ENCODE measurements at regions not wholly inside any gene's neighbourhood (a gene's known extent, or its start where the extent isn't known, plus 50 kb on each side); places are given as distances from the start of the nearest gene placed in this dataset.
"Not testable (repeated sequence)": the region's sequence is repeated elsewhere in the genome, so short reads cannot be mapped to it uniquely, and the experiment has no call there.

GRCh38 chr1:222470252-222470805 lies 77.6 kb downstream of the HHIPL2 start:
- DNase-seq (ENCODE audit: low read depth in 2 of 2): not testable (repeated sequence)

- no peak for DNase-seq (ENCODE audit: low read depth in 2 of 2)
Measured at GRCh38 chr1:222466150-222466865, 81.6 kb downstream of the HHIPL2 start.

- DNase-seq (ENCODE audit: low read depth in 2 of 2): peak; percentile 67 to 72
Measured at GRCh38 chr1:222465211-222466041, 82.5 kb downstream of the HHIPL2 start.

- DNase-seq (ENCODE audit: low read depth in 2 of 2): peak; percentile 64 to 71
Measured at GRCh38 chr1:222464841-222465210, 83.1 kb downstream of the HHIPL2 start.

- DNase-seq (ENCODE audit: low read depth in 2 of 2): no peak
Measured at GRCh38 chr1:222463059-222463730, 84.7 kb downstream of the HHIPL2 start.

- DNase-seq (ENCODE audit: low read depth in 2 of 2): no peak
Measured at GRCh38 chr1:222462601-222463000, 85.3 kb downstream of the HHIPL2 start.

GRCh38 chr1:222461941-222462340 lies 86.0 kb downstream of the HHIPL2 start:
- DNase-seq (ENCODE audit: low read depth in 2 of 2): no peak

- DNase-seq (ENCODE audit: low read depth in 2 of 2): no peak
Measured at GRCh38 chr1:222459652-222460051, 88.3 kb downstream of the HHIPL2 start.

- DNase-seq (ENCODE audit: low read depth in 2 of 2): no peak
Measured at GRCh38 chr1:222457513-222457912, 90.4 kb downstream of the HHIPL2 start.

- no peak for DNase-seq (ENCODE audit: low read depth in 2 of 2)
Measured at GRCh38 chr1:222457084-222457483, 90.8 kb downstream of the HHIPL2 start.

GRCh38 chr1:222455188-222455879 lies 92.6 kb downstream of the HHIPL2 start:
- DNase-seq (ENCODE audit: low read depth in 2 of 2): peak; percentile 70 to 75

- no peak for DNase-seq (ENCODE audit: low read depth in 2 of 2)
Measured at GRCh38 chr1:222454782-222455181, 93.1 kb downstream of the HHIPL2 start.

- no peak for DNase-seq (ENCODE audit: low read depth in 2 of 2)
Measured at GRCh38 chr1:222454186-222454585, 93.7 kb downstream of the HHIPL2 start.

GRCh38 chr1:222452031-222452430 lies 95.9 kb downstream of the HHIPL2 start:
- DNase-seq (ENCODE audit: low read depth in 2 of 2): no peak

GRCh38 chr1:222443566-222443965 lies 104.3 kb downstream of the HHIPL2 start:
- no peak for DNase-seq (ENCODE audit: low read depth in 2 of 2)

GRCh38 chr1:222441066-222441465 lies 106.8 kb downstream of the HHIPL2 start:
- DNase-seq (ENCODE audit: low read depth in 2 of 2): no peak

- DNase-seq (ENCODE audit: low read depth in 2 of 2): no peak
Measured at GRCh38 chr1:222424826-222425225, 123.1 kb downstream of the HHIPL2 start.

GRCh38 chr1:222421380-222421779 lies 126.5 kb downstream of the HHIPL2 start:
- no peak for DNase-seq (ENCODE audit: low read depth in 2 of 2)

- DNase-seq (ENCODE audit: low read depth in 2 of 2): no peak
Measured at GRCh38 chr1:222420633-222421032, 127.3 kb downstream of the HHIPL2 start.

- no peak for DNase-seq (ENCODE audit: low read depth in 2 of 2)
Measured at GRCh38 chr1:222418654-222419053, 129.2 kb downstream of the HHIPL2 start.

GRCh38 chr1:222417264-222417663 lies 130.6 kb downstream of the HHIPL2 start:
- DNase-seq (ENCODE audit: low read depth in 2 of 2): no peak

All from stimulated activated CD4-positive, alpha-beta T cell treated with anti-CD3 and anti-CD28 coated beads, Interleukin-4, amount 100 ng/mL, for 48 hours (primary cell).